ENCODE measurements at regions not wholly inside any gene's neighbourhood (a gene's known extent, or its start where the extent isn't known, plus 50 kb on each side); places are given as distances from the start of the nearest gene placed in this dataset.

DNA sequence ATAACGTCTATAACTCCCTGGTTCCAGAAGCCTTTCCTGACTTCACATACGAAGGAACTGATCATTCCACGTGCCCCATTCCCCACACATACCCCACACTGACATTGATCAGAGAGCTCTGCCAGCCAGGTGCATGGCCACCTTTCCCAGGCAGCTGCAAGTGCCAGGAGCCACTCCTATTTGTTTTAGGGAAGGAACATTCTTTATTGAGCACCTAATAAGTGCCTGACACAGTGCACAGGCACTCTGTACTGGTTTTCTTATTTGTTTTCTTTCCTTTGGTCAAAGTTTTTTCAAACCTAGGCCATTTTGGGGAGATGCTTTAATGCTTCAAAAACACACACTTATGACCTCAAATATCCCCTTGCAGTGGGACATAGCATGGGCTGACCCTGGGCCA lies 50.0 kb downstream of the PITPNM2 start:
- ATAC-seq, result no peak
- no peaks in the 10 kb centered on the region for H3K9me3 ChIP-seq (ENCODE audit: control insufficient read depth, low read length, poor library complexity, severe bottlenecking)
- no peak for DNase-seq
- Mint-ChIP-seq H3K36me3 (ENCODE audit: low read depth) (no peaks in the 10 kb centered on the region), H3K27ac (peak overlapping the region; percentile 37), H3K4me1 (peaks cover 23% of the 10 kb centered on the region), H3K27me3 (no peaks in the 10 kb centered on the region), H3K4me3 (no peak overlapping the region)

DNA sequence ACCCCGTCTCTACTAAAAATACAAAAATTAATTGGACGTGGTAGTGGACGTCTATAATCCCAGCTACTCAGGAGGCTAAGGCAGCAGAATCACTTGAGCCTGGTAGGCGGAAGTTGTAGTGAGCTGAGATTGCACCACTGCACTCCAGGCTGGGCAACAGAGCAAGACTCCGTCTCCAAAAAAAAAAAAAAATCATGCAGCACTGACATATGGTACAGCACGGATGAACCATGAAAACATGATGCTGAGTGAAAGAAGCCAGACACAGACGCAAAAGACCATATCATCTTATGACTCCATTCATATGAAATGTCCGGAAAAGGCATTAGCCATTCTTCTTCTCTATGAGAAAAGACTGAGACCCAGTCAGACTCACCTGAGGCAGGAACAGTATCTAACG lies 50.4 kb downstream of the PITPNM2 start:
- H3K4me1 Mint-ChIP-seq, result peaks cover 19% of the 10 kb centered on the region
- DNase-seq, result no peak
- no peak overlapping the region for H3K4me3 Mint-ChIP-seq
- ATAC-seq, result no peak
- no peaks in the 10 kb centered on the region for H3K36me3 Mint-ChIP-seq (ENCODE audit: low read depth)
- H3K9me3 ChIP-seq (ENCODE audit: control insufficient read depth, low read length, poor library complexity, severe bottlenecking), result no peaks in the 10 kb centered on the region
- H3K27ac Mint-ChIP-seq, result peak overlapping the region; percentile 37
- no peaks in the 10 kb centered on the region for H3K27me3 Mint-ChIP-seq

DNA sequence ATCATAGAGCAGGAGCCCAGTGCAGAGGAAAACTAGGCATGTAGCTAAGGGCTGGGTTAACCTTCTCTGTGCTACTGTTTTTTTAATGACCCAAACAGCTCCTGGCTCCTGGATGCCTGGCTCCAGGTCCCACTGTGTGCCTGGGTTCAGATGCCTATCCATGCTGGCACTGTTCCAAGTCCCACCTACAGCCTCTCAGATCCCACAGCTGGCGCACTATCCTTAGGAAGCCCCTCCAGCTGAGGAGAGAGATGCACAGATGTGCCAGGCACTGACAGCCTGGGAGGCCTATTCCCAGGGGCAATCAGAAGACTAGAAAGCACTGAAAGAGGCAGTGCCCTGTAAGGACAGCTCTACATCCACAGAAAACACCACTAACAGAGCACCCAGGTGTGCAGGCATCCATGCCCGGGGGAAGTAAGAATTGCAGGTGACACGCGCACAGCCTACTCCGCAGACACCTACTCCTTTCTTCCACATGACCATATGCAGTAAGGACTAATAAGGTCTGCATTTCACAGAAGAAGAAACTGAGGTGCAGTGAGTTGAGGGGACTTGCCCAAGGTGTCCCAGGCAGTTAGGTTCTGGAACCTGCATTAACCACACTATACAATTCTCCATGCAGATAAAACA lies 51.2 kb downstream of the PITPNM2 start:
- H3K36me3 Mint-ChIP-seq (ENCODE audit: low read depth), result no peaks in the 10 kb centered on the region
- no peak for DNase-seq
- H3K9me3 ChIP-seq (ENCODE audit: control insufficient read depth, low read length, poor library complexity, severe bottlenecking), result no peaks in the 10 kb centered on the region
- peaks cover 16% of the 10 kb centered on the region for H3K4me1 Mint-ChIP-seq
- no peak overlapping the region for H3K27ac Mint-ChIP-seq
- H3K27me3 Mint-ChIP-seq, result no peaks in the 10 kb centered on the region
- no peak overlapping the region for H3K4me3 Mint-ChIP-seq
- no peak for ATAC-seq

DNA sequence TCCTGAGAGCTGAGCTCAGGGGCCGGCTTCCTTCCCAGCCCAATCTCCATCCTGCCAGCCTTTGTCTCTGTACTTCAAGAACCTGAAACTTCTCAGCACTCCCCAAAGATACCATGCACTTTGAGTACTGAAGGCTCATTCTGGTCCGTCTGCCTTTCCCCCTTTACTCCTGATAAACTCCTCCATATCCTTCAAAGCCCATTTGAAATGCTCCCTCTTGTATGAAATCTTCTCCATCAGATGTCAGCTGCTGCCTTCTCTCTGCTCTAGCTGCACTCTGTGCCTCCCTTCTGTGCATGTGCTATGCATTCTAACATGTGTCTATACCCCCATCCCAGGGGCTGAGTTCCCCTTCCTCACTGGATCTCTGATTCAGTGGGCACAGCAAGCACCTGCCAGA lies 52.1 kb downstream of the PITPNM2 start:
- H3K27ac Mint-ChIP-seq, result no peak overlapping the region
- H3K4me1 Mint-ChIP-seq, result peaks cover 14% of the 10 kb centered on the region
- ATAC-seq (no peak), DNase-seq (no peak)
- H3K36me3 Mint-ChIP-seq (ENCODE audit: low read depth), result no peaks in the 10 kb centered on the region
- no peaks in the 10 kb centered on the region for H3K27me3 Mint-ChIP-seq
- no peak overlapping the region for H3K4me3 Mint-ChIP-seq
- no peaks in the 10 kb centered on the region for H3K9me3 ChIP-seq (ENCODE audit: control insufficient read depth, low read length, poor library complexity, severe bottlenecking)

DNA sequence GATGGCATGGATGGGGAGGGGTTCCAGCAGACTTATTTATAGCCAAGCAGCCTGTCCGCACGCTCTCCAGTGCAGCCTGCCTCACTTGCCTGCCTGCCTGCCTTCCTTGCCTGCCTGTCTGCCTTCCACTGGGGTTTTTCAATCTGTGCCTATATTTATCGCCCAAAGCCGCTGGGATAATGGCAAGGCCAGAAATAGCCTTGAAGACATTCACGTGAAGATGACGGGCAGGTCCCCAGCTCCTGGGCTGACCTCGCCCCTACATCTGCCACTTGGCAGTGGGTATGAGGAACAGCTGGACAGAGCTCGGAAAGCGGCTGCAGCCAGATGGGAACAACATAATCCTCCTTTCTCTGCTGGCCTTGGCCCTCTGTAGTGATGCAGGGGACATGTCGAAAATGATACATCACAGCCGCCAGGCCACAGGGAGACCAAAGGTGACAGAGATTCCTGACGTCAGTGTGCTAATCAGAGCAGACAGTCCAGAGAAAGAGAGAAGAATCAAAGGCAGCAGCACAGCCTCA lies 53.3 kb downstream of the PITPNM2 start:
- no peak for ATAC-seq
- Mint-ChIP-seq H3K27ac (no peak overlapping the region), H3K4me3 (no peak overlapping the region)

DNA sequence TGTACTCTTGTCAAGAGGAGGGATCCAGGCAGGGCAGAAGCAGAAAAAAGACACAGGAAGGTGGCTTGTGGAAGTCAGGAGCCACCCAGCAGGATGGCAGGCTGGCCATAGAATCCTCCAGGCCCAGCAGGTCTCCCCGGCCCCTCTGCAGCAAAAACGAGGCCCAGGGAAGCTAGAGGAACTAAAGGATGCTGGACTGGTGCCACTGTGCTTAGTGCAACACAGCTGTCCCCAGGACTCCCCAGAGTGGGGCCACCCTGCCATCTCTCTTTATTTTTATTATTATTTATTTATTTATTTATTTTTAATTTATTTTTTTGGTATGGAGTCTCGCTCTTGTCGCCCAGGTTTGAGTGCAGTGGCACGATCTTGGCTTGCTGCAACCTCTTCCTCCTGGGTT lies 54.1 kb downstream of the PITPNM2 start:
- no peak overlapping the region for H3K4me3 Mint-ChIP-seq
- H3K27ac Mint-ChIP-seq, result no peak overlapping the region
- H3K27me3 Mint-ChIP-seq, result no peaks in the 10 kb centered on the region
- H3K4me1 Mint-ChIP-seq, result peaks cover 15% of the 10 kb centered on the region
- DNase-seq, result no peak
- H3K9me3 ChIP-seq (ENCODE audit: control insufficient read depth, low read length, poor library complexity, severe bottlenecking), result no peaks in the 10 kb centered on the region
- no peak for ATAC-seq
- no peaks in the 10 kb centered on the region for H3K36me3 Mint-ChIP-seq (ENCODE audit: low read depth)

More for the DNA sequence above, 53.3 kb downstream of the PITPNM2 start:
- DNase-seq, result no peak
- H3K9me3 ChIP-seq (ENCODE audit: control insufficient read depth, low read length, poor library complexity, severe bottlenecking), result no peaks in the 10 kb centered on the region
- peaks cover 17% of the 10 kb centered on the region for H3K4me1 Mint-ChIP-seq
- no peaks in the 10 kb centered on the region for H3K36me3 Mint-ChIP-seq (ENCODE audit: low read depth)
- no peaks in the 10 kb centered on the region for H3K27me3 Mint-ChIP-seq

DNA sequence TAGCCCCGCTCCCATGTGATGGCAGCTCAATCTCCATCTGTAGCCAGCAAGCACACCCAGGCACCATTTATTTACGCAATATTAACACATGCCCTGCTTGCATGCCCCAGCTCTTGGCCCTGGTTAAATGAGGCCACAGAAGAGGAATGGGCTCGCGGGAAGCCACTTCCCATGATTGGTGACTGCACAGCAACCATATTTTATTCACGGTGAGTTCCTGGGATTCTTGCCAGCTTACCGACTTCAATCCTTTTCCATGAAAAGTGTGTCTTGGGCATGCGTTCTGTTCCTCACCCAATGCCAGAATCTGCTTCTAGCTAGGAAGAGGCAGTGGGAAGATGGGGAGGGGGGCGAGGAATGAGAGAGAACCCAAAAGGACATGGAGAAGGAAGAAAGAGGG lies 54.7 kb downstream of the PITPNM2 start:
- H3K27ac Mint-ChIP-seq, result no peak overlapping the region
- no peaks in the 10 kb centered on the region for H3K9me3 ChIP-seq (ENCODE audit: control insufficient read depth, low read length, poor library complexity, severe bottlenecking)
- no peak for DNase-seq
- no peak for ATAC-seq
- peaks cover 15% of the 10 kb centered on the region for H3K4me1 Mint-ChIP-seq
- H3K4me3 Mint-ChIP-seq, result no peak overlapping the region
- no peaks in the 10 kb centered on the region for H3K27me3 Mint-ChIP-seq
- H3K36me3 Mint-ChIP-seq (ENCODE audit: low read depth), result no peaks in the 10 kb centered on the region

DNA sequence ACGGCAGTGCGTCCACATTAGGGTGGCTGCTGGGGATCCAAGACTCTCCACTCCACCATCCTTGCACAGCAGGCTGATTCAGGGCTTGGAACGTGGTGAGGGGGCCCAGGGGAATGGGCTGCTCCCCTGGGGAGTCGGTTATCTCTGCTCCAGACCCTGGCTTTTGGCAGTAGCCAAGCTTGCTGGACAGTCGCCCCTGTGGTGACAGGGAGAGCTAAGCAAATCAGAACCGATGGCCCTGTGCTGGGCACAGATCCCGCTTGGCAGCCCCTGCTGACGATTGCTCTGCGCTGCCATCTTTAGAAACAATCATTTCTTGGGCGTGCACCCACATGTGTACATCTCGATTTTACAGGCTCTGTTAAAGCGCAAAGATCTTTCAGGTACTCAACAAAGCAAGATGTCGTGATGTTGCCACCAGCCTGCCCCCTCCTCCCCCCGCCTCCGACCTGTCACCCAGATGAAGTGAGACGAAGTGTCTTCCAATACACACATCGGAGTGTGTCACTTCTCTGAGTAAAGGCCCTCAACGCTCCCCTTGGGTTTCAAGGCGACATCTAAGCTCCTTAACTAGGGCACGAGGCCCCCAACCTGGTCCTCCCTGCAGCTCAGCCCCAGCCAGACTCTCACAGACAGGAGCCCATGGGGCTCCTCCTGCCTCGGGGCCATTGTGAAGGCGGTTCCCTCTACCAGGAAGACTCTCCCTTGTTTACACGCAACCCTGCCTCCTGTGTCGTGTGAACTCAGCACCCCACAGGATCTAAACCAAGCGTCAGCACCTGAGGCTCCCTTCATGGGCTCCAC lies 55.6 kb downstream of the PITPNM2 start:
- Mint-ChIP-seq H3K4me1 (peaks cover 15% of the 10 kb centered on the region), H3K27ac (no peak overlapping the region), H3K36me3 (ENCODE audit: low read depth) (no peaks in the 10 kb centered on the region), H3K4me3 (no peak overlapping the region), H3K27me3 (no peaks in the 10 kb centered on the region)
- no peak for DNase-seq
- H3K9me3 ChIP-seq (ENCODE audit: control insufficient read depth, low read length, poor library complexity, severe bottlenecking), result no peaks in the 10 kb centered on the region
- ATAC-seq, result no peak

DNA sequence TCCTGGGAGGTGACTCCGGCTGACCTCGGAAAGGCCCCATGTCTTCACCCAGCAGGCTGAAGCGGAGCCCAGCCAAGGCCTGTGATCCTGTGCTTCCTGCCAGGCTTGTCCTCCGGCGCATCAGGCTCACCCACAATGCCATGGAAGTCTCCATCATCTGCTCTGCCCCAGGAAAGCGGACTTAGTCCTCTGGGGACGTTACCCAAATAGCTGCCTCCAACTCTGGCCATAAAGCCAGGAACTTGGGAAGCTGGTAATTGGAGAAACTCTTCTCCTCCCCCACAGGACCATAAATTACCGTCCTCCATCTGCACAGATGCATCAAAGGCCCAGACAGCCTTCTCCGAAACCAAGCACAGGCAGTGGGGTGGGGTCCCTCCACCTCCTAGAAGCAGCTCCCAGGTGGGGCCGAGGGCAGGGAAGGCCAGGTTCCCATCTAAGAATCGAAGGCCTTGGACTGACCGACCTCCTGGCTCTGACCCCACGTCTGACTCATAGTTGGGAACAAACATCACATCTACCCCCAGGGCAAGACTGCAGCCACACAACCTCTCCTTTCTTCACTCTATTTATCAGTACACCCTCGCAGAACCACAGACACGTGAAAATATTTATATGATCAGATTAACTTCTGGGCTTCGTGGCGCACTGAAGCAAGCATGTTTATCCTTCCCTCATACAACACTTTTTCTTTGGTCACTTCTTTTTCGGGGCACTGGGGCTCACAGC lies 56.4 kb downstream of the PITPNM2 start:
- H3K27me3 Mint-ChIP-seq, result no peaks in the 10 kb centered on the region
- H3K36me3 Mint-ChIP-seq (ENCODE audit: low read depth), result no peaks in the 10 kb centered on the region
- no peaks in the 10 kb centered on the region for H3K9me3 ChIP-seq (ENCODE audit: control insufficient read depth, low read length, poor library complexity, severe bottlenecking)
- no peak for ATAC-seq
- H3K4me1 Mint-ChIP-seq, result peaks cover 15% of the 10 kb centered on the region
- no peak overlapping the region for H3K4me3 Mint-ChIP-seq
- H3K27ac Mint-ChIP-seq, result no peak overlapping the region
- DNase-seq, result no peak

DNA sequence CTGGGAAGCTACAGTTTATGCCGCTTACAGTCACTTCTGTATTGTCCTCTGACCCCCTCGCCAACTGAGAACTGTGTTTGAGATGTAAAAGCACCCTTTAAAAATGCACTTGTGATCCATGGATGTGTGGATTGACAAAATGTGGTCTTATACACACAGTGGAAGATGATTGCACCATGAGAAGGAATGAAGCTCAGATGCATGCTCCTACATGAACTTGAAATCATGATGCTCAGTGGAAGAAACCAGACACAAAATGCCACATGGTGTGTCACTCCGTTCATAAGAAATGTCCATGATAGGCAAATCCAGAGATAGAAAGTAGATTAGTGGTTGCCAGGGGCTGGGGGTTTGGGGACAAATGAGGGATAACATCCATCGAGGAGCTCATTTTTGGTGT lies 58.0 kb downstream of the PITPNM2 start:
- no peaks in the 10 kb centered on the region for H3K36me3 Mint-ChIP-seq (ENCODE audit: low read depth)
- H3K4me3 Mint-ChIP-seq, result no peak overlapping the region
- no peak overlapping the region for H3K27ac Mint-ChIP-seq
- no peak for DNase-seq
- no peaks in the 10 kb centered on the region for H3K9me3 ChIP-seq (ENCODE audit: control insufficient read depth, low read length, poor library complexity, severe bottlenecking)
- ATAC-seq, result no peak
- peaks cover 13% of the 10 kb centered on the region for H3K4me1 Mint-ChIP-seq
- no peaks in the 10 kb centered on the region for H3K27me3 Mint-ChIP-seq

DNA sequence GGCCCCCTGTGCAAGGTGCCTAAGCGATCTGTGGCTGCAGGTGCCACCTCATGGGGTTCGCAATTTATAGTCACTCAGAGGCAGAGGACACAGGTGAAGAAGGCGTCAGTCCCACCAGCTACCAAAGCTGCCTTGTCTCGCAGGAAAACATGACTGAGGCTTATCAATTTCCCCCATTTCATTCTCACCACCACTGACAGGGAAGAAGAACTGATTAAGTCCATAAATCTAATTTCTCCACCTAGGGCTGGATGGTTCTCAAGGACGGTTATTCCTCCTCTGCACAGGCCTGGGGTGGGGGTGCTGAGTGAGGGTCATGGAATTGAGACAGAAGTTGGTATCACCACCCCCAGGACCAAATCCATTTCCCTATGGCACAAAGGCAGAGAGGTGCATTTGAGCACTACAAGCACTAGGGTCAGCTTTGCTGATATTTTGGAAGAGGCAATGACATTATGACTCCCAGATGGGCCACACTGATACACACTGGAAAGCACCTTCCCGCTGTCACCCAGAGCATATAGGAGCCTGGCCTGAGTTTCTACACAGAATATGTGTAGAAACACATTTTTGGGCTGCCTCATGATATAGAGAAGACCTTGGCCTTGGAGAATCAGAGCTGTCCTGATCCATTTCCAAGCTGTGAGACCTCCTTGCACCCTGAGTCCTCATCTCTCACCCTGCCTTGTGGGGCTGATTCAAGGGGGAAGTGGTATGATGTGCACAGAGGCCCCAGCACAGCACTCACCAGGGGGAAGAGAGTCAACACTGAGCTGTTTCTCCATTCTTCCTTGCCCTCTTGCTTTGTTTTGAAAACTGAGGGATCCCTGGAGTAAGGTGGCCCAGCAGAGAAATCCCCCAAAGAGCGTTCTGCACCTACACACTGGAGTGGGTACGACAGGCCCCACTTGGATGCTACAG lies 59.4 kb downstream of the PITPNM2 start:
- H3K4me3 Mint-ChIP-seq, result no peak overlapping the region
- peaks cover 12% of the 10 kb centered on the region for H3K4me1 Mint-ChIP-seq
- H3K27me3 Mint-ChIP-seq, result no peaks in the 10 kb centered on the region
- H3K9me3 ChIP-seq (ENCODE audit: control insufficient read depth, low read length, poor library complexity, severe bottlenecking), result no peaks in the 10 kb centered on the region
- no peak overlapping the region for H3K27ac Mint-ChIP-seq
- DNase-seq, result no peak
- no peak for ATAC-seq
- H3K36me3 Mint-ChIP-seq (ENCODE audit: low read depth), result no peaks in the 10 kb centered on the region

DNA sequence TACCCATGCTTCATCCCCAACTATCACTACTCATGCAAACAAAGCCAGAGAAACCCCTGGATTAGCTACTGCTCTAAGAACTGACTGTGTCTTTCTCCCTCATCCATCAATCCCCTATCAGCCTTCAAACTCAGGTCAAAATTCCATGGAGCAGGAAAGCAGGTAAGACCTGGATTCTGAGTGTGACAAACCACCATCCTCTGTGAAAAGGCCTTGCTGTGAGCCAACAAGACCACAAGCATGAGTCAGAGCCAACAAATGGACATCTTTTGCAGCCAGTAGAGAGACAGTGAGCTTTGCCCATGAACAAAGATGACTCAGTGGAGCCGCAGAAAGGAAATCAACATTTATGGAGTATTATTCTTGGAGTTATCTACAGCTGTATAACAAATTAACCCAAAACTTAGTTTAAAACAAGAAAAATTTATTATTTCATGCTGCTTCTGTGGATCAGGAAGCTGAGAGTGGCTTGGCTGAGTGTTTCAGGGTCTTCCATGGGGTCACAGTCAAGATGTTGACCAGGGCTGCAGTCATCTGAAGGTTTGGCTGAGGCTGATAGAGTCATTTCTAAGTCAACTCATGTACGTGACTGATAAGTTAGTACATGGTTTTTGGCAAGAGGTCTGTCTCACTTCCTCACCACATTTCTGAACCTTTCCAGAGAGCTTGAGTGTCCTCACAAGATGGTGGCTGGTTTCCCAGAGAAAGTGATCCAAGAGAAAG lies 61.1 kb downstream of the PITPNM2 start:
- Mint-ChIP-seq H3K4me1 (peaks cover 14% of the 10 kb centered on the region), H3K4me3 (no peak overlapping the region), H3K27ac (peak overlapping the region; percentile 27), H3K27me3 (no peaks in the 10 kb centered on the region), H3K36me3 (ENCODE audit: low read depth) (no peaks in the 10 kb centered on the region)
- ATAC-seq (no peak), DNase-seq (no peak)
- H3K9me3 ChIP-seq (ENCODE audit: control insufficient read depth, low read length, poor library complexity, severe bottlenecking), result no peaks in the 10 kb centered on the region

Data from T-helper 17 cell (primary cell).